AG04450 (cell line): ENCODE measurements at regions not wholly inside any gene's neighbourhood (a gene's known extent, or its start where the extent isn't known, plus 50 kb on each side); places are given as distances from the start of the nearest gene placed in this dataset.

Experiments
- CTCF ChIA-PET: fragments of 300-600, 350-600 bp; formaldehyde crosslinking; extraction: SDS; loops from one replicate; lab custom pipeline; 2022; ENCODE audit warnings: antibody characterized with exemption, inconsistent platforms; lab: Charles Lee
- POLR2A ChIA-PET: fragments of 350-600 bp; formaldehyde crosslinking; extraction: SDS; loops from one replicate; lab custom pipeline; 2021; ENCODE audit warnings: antibody characterized with exemption, inconsistent platforms; lab: Yijun Ruan, JAX
- DNase-seq: peaks from one replicate; pipeline ENCODE4 v3.0.0-alpha.2; 2011; ENCODE audit warnings: low read depth, low spot score
- H3K27ac ChIP-seq: one replicate; pipeline ENCODE4 v1.5.1; 2012; ENCODE audit warnings: low read depth, low read length, control low read depth
- H3K27me3 ChIP-seq: one replicate; pipeline ENCODE4 v1.6.0; 2012; ENCODE audit warnings: low read length; ENCODE audit not compliant: control insufficient read depth, insufficient read depth
- H3K4me3 ChIP-seq: 2 replicates; pipeline ENCODE4 v1.5.1; 2011; ENCODE audit warnings: mild to moderate bottlenecking, low read depth, low read length, control low read depth
- H3K9me3 ChIP-seq: 2 replicates; pipeline ENCODE4 v1.5.1; 2012; ENCODE audit warnings: low read length; ENCODE audit not compliant: control insufficient read depth, insufficient read depth
- CTCF ChIP-seq: IDR thresholded peaks from 2 replicates; pipeline ENCODE4 v1.5.1; 2011; ENCODE audit warnings: low read depth, low read length, control low read depth, inconsistent platforms

- H3K4me3 ChIP-seq = no peak overlapping the region
- POLR2A ChIA-PET = no interaction called here
- H3K27me3 ChIP-seq = no peaks in the 10 kb centered on the region
- CTCF ChIA-PET = interaction anchor here (0.8 kb wide), 1 partner anchor 521 kb away, joined by 3 read pairs; no protein-coding TSS in a partner anchor
- no peak for TF ChIP-seq CTCF
- no peak overlapping the region for H3K27ac ChIP-seq
- no peaks in the 10 kb centered on the region for H3K9me3 ChIP-seq
- no peak for DNase-seq
These were observed 353.8 kb downstream of the NFIB start for GRCh38 chr9:13960011-13960765.

GRCh38 chr9:13958672-13959071, 355.3 kb downstream of the NFIB start:
- no peak for DNase-seq
- POLR2A ChIA-PET = no interaction called here

GRCh38 chr9:13957089-13957488, 356.9 kb downstream of the NFIB start:
- Histone ChIP-seq H3K4me3 (no peak overlapping the region), H3K9me3 (no peaks in the 10 kb centered on the region), H3K27ac (no peak overlapping the region), H3K27me3 (peaks cover 4% of the 10 kb centered on the region)
- POLR2A ChIA-PET = no interaction called here
- CTCF ChIA-PET = no interaction called here
- no peak for DNase-seq
- no peak for TF ChIP-seq CTCF

More at GRCh38 chr9:13958672-13959071, 355.3 kb downstream of the NFIB start:
- H3K9me3 ChIP-seq = no peaks in the 10 kb centered on the region
- no peak overlapping the region for H3K4me3 ChIP-seq
- no peak overlapping the region for H3K27ac ChIP-seq
- peaks cover 4% of the 10 kb centered on the region for H3K27me3 ChIP-seq
- CTCF ChIA-PET = no interaction called here
- no peak for TF ChIP-seq CTCF

- Histone ChIP-seq H3K9me3 (no peaks in the 10 kb centered on the region), H3K4me3 (no peak overlapping the region), H3K27ac (no peak overlapping the region), H3K27me3 (peaks cover 4% of the 10 kb centered on the region)
- TF ChIP-seq CTCF = no peak
- ChIA-PET CTCF (no interaction called here), POLR2A (no interaction called here)
- no peak for DNase-seq
These were observed 357.8 kb downstream of the NFIB start for GRCh38 chr9:13956107-13956506.

GRCh38 chr9:13952906-13953305, 361.0 kb downstream of the NFIB start:
- H3K27ac ChIP-seq = no peak overlapping the region
- H3K4me3 ChIP-seq = no peak overlapping the region
- ChIA-PET POLR2A (no interaction called here), CTCF (no interaction called here)
- TF ChIP-seq CTCF = no peak
- no peak for DNase-seq
- no peaks in the 10 kb centered on the region for H3K9me3 ChIP-seq
- H3K27me3 ChIP-seq = peaks cover 4% of the 10 kb centered on the region
